WTC11 (cell line): ENCODE measurements at regions not wholly inside any gene's neighbourhood (a gene's known extent, or its start where the extent isn't known, plus 50 kb on each side); places are given as distances from the start of the nearest gene placed in this dataset.

Experiments used
- ATAC-seq: fragments of 200-7000 bp; cut with Tn5 transposase; 2 replicates; pipeline ENCODE4 v1.10.0; 2021; ENCODE audit warnings: mild to moderate bottlenecking, moderate library complexity
- CTCF ChIA-PET: fragments of 300-600 bp; sonication (Branson Sonifier 250); formaldehyde crosslinking; loops from one replicate; lab custom pipeline; 2021; ENCODE audit warnings: antibody characterized with exemption; lab: Charles Lee
- POLR2A ChIA-PET: fragments of 350-600 bp; sonication (Branson Sonifier 250); formaldehyde crosslinking; loops from one replicate; lab custom pipeline; 2021; ENCODE audit warnings: antibody characterized with exemption; lab: Charles Lee
- DNase-seq: peaks from one replicate; pipeline ENCODE4 v3.0.0; 2021; ENCODE audit warnings: low spot score
- H3K27ac Mint-ChIP-seq: 2 replicates; pipeline ENCODE4 v1.8.0; 2021; ENCODE audit warnings: mixed read lengths
- H3K27me3 Mint-ChIP-seq: 2 replicates; pipeline ENCODE4 v1.8.0; 2021; ENCODE audit warnings: low read depth, mild to moderate bottlenecking, moderate library complexity, mixed read lengths
- H3K36me3 Mint-ChIP-seq: 2 replicates; pipeline ENCODE4 v1.8.0; 2021; ENCODE audit warnings: mixed read lengths
- H3K4me1 Mint-ChIP-seq: 2 replicates; pipeline ENCODE4 v1.8.0; 2022; ENCODE audit warnings: mixed read lengths
- H3K4me3 Mint-ChIP-seq: 2 replicates; pipeline ENCODE4 v1.8.0; 2021; ENCODE audit warnings: mild to moderate bottlenecking, moderate library complexity, mixed read lengths
- H3K9me3 Mint-ChIP-seq: 2 replicates; pipeline ENCODE4 v1.8.0; 2021; ENCODE audit warnings: mixed read lengths
- ELF4 ChIP-seq: sonication (generic); formaldehyde crosslinking; IDR thresholded peaks from 2 replicates; pipeline ENCODE4 v1.8.1; 2022; ENCODE audit warnings: low read depth, mild to moderate bottlenecking, moderate library complexity, missing genetic modification reagents
- ETV6 ChIP-seq: sonication (generic); formaldehyde crosslinking; IDR thresholded peaks from 2 replicates; pipeline ENCODE4 v1.8.1; 2022; ENCODE audit warnings: mild to moderate bottlenecking, missing genetic modification reagents
- MXD4 ChIP-seq: fragments of 250-450 bp; sonication (Bioruptor Pico); IDR thresholded peaks from 2 replicates; pipeline ENCODE4 v1.8.0; 2021; ENCODE audit warnings: mild to moderate bottlenecking, moderate library complexity, borderline replicate concordance
- MYBL2 ChIP-seq: sonication (generic); formaldehyde crosslinking; IDR thresholded peaks from 2 replicates; pipeline ENCODE4 v1.8.1; 2023; ENCODE audit warnings: mild to moderate bottlenecking, moderate library complexity, missing genetic modification reagents
- NFATC4 ChIP-seq: fragments of 250-450 bp; sonication (Bioruptor Pico); IDR thresholded peaks from 2 replicates; pipeline ENCODE4 v1.9.0; 2021; ENCODE audit warnings: mild to moderate bottlenecking
- NFE2L1 ChIP-seq: sonication (generic); formaldehyde crosslinking; IDR thresholded peaks from 2 replicates; pipeline ENCODE4 v1.8.1; 2023; ENCODE audit warnings: missing genetic modification reagents
- NR1H2 ChIP-seq: sonication (generic); formaldehyde crosslinking; IDR thresholded peaks from 2 replicates; pipeline ENCODE4 v1.9.0; 2021; ENCODE audit warnings: mild to moderate bottlenecking, moderate library complexity, missing genetic modification reagents
- NR3C1 ChIP-seq: sonication (generic); formaldehyde crosslinking; conservative IDR thresholded peaks from 2 replicates; pipeline ENCODE4 v1.8.1; 2023; ENCODE audit warnings: low read depth, mild to moderate bottlenecking, missing genetic modification reagents
- TP53 ChIP-seq: sonication (generic); formaldehyde crosslinking; IDR thresholded peaks from 2 replicates; pipeline ENCODE4 v1.8.1; 2023; ENCODE audit warnings: mild to moderate bottlenecking, missing genetic modification reagents
- ZNF121 ChIP-seq: sonication (generic); formaldehyde crosslinking; IDR thresholded peaks from 2 replicates; pipeline ENCODE4 v1.8.0; 2023; ENCODE audit warnings: missing genetic modification reagents
- ZNF232 ChIP-seq: sonication (generic); formaldehyde crosslinking; IDR thresholded peaks from 2 replicates; pipeline ENCODE4 v1.8.0; 2022; ENCODE audit warnings: mild to moderate bottlenecking, missing genetic modification reagents
- ZNF416 ChIP-seq: fragments of 250-450 bp; sonication (Bioruptor Pico); IDR thresholded peaks from 2 replicates; pipeline ENCODE4 v1.9.0; 2021; ENCODE audit warnings: mild to moderate bottlenecking, inconsistent platforms
- TF ChIP-seq, protein P1 (sequence below): sonication (generic); formaldehyde crosslinking; IDR thresholded peaks from 2 replicates; pipeline ENCODE4 v1.8.1; 2023; ENCODE audit warnings: mild to moderate bottlenecking, missing genetic modification reagents, moderate library complexity
- TF ChIP-seq, protein P2 (sequence below): sonication (generic); formaldehyde crosslinking; IDR thresholded peaks from 2 replicates; pipeline ENCODE4 v1.8.1; 2023; ENCODE audit warnings: mild to moderate bottlenecking, missing genetic modification reagents, moderate library complexity
- TF ChIP-seq, protein P3 (sequence below): fragments of 250-450 bp; sonication (Bioruptor Pico); IDR thresholded peaks from 2 replicates; pipeline ENCODE4 v1.9.0; 2021; ENCODE audit warnings: mild to moderate bottlenecking
- TF ChIP-seq, protein P4 (sequence below): sonication (generic); formaldehyde crosslinking; IDR thresholded peaks from 2 replicates; pipeline ENCODE4 v1.8.0; 2022; ENCODE audit warnings: mild to moderate bottlenecking, missing genetic modification reagents
- TF ChIP-seq, protein P5 (sequence below): sonication (generic); formaldehyde crosslinking; IDR thresholded peaks from 2 replicates; pipeline ENCODE4 v1.8.1; 2022; ENCODE audit warnings: mild to moderate bottlenecking, missing genetic modification reagents, moderate library complexity, borderline replicate concordance
- TF ChIP-seq, protein P6 (sequence below): sonication (generic); formaldehyde crosslinking; IDR thresholded peaks from 2 replicates; pipeline ENCODE4 v1.8.0; 2022; ENCODE audit warnings: mild to moderate bottlenecking, missing genetic modification reagents

DNA sequence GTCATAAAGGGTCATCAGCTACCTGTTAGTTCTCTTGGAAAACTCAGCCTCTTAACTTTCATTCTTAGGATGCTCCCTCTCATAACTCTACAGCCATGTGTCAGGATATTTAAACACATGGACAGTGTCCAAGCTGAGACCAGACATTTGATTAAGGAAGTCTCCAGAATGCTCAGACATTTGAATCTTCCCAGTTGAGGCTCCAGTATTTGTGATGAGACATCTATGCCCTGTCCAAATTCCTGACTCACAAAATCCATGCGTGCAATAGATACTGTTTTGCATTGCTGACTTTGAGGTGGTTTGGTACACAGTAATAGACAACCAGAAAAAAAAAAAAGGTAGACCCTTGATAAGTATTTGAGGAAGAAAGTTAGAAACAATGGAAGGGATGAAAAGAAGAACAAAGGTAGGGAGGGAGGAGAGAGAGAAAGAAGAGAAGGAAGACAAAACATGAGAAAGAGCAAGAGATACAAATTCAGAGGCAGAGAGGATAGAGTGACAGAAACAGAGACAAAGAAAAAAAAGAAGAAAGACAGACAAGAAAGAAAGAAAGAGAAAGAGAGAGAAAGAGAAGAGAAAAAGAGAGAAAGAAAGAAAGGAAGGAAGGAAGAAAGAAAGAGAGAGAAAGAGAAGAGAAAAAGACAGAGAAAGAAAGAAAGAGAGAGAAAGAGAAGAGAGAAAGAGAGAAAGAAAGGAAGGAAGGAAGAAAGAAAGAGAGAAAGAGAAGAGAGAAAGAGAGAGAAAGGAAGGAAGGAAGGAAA is 275.5 kb upstream of the PRMT6 start (continued):
- TF ChIP-seq, protein P1, sequence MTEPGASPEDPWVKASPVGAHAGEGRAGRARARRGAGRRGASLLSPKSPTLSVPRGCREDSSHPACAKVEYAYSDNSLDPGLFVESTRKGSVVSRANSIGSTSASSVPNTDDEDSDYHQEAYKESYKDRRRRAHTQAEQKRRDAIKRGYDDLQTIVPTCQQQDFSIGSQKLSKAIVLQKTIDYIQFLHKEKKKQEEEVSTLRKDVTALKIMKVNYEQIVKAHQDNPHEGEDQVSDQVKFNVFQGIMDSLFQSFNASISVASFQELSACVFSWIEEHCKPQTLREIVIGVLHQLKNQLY (CRISPR knock-in tag) = no peak
- no peak for TF ChIP-seq NFATC4
- TF ChIP-seq, protein P2, sequence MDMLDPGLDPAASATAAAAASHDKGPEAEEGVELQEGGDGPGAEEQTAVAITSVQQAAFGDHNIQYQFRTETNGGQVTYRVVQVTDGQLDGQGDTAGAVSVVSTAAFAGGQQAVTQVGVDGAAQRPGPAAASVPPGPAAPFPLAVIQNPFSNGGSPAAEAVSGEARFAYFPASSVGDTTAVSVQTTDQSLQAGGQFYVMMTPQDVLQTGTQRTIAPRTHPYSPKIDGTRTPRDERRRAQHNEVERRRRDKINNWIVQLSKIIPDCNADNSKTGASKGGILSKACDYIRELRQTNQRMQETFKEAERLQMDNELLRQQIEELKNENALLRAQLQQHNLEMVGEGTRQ (CRISPR knock-in tag) = no peak
- TF ChIP-seq ETV6 (CRISPR knock-in tag) = no peak

DNA sequence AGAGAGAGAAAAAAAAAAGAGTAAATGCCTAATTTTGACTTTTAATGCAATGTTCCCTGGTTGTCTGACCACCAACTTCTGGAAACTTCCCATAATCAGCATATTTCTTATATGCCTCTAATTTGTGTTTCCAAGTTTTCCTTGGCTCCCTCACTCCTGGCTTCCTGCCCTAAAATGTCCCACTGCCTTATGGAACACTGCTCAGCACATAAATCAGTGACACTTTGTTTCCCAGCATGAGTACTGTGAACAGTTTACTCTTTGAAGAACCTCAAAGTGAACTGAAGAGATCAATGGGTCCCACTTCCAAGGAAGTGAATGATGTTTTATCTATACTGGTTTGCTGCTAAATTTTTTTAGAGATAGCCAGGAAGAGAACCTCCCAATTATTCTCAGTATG is 271.3 kb upstream of the PRMT6 start:
- no peak overlapping the region for H3K27ac Mint-ChIP-seq
- no peak for ATAC-seq
- POLR2A ChIA-PET = no interaction called here

DNA sequence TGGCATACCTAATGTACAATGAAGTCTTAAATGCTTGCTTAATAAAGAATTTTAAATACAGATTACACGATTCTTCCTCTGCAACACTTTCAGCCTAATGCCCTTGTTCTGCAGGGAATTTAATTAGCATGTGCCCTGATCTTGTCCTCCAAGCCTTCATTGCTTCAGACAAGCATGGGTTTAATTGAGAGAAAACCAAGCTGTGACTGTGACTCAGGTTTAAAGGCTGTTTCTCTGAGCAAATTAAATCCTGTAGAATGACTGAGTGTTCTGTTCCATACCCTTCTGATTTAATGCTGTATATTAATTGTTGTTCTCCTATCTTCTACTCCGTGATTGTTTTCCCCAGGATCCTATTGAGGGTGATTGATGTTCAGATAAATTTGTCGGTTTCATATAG is 269.0 kb upstream of the PRMT6 start:
- ChIA-PET CTCF (no interaction called here), POLR2A (no interaction called here)
- Mint-ChIP-seq H3K4me1 (peaks cover 2% of the 10 kb centered on the region; the same call in 1 of the 2 replicates), H3K27me3 (no peaks in the 10 kb centered on the region), H3K9me3 (no peaks in the 10 kb centered on the region), H3K27ac (no peak overlapping the region), H3K4me3 (no peak overlapping the region), H3K36me3 (no peaks in the 10 kb centered on the region)
- no peak for ATAC-seq
- TF ChIP-seq, protein P3, sequence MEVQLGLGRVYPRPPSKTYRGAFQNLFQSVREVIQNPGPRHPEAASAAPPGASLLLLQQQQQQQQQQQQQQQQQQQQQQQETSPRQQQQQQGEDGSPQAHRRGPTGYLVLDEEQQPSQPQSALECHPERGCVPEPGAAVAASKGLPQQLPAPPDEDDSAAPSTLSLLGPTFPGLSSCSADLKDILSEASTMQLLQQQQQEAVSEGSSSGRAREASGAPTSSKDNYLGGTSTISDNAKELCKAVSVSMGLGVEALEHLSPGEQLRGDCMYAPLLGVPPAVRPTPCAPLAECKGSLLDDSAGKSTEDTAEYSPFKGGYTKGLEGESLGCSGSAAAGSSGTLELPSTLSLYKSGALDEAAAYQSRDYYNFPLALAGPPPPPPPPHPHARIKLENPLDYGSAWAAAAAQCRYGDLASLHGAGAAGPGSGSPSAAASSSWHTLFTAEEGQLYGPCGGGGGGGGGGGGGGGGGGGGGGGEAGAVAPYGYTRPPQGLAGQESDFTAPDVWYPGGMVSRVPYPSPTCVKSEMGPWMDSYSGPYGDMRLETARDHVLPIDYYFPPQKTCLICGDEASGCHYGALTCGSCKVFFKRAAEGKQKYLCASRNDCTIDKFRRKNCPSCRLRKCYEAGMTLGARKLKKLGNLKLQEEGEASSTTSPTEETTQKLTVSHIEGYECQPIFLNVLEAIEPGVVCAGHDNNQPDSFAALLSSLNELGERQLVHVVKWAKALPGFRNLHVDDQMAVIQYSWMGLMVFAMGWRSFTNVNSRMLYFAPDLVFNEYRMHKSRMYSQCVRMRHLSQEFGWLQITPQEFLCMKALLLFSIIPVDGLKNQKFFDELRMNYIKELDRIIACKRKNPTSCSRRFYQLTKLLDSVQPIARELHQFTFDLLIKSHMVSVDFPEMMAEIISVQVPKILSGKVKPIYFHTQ (CRISPR knock-in tag) = no peak
- TF ChIP-seq ZNF121 (CRISPR knock-in tag) (no peak), MXD4 (CRISPR knock-in tag) (no peak), NR1H2 (no peak), ELF4 (no peak), NFE2L1 (CRISPR knock-in tag) (no peak), ZNF416 (no peak), ETV6 (CRISPR knock-in tag) (no peak), TP53 (CRISPR knock-in tag) (no peak), ZNF232 (CRISPR knock-in tag) (no peak), NR3C1 (CRISPR knock-in tag) (no peak)
- TF ChIP-seq, protein P4, sequence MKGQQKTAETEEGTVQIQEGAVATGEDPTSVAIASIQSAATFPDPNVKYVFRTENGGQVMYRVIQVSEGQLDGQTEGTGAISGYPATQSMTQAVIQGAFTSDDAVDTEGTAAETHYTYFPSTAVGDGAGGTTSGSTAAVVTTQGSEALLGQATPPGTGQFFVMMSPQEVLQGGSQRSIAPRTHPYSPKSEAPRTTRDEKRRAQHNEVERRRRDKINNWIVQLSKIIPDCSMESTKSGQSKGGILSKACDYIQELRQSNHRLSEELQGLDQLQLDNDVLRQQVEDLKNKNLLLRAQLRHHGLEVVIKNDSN (CRISPR knock-in tag) = no peak
- TF ChIP-seq, protein P5, sequence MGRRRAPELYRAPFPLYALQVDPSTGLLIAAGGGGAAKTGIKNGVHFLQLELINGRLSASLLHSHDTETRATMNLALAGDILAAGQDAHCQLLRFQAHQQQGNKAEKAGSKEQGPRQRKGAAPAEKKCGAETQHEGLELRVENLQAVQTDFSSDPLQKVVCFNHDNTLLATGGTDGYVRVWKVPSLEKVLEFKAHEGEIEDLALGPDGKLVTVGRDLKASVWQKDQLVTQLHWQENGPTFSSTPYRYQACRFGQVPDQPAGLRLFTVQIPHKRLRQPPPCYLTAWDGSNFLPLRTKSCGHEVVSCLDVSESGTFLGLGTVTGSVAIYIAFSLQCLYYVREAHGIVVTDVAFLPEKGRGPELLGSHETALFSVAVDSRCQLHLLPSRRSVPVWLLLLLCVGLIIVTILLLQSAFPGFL (CRISPR knock-in tag) = no peak
- no peak for DNase-seq

More for the DNA sequence above, 271.3 kb upstream of the PRMT6 start:
- no peak overlapping the region for H3K4me3 Mint-ChIP-seq
- TF ChIP-seq MYBL2 (CRISPR knock-in tag) = no peak
- TF ChIP-seq, protein P6, sequence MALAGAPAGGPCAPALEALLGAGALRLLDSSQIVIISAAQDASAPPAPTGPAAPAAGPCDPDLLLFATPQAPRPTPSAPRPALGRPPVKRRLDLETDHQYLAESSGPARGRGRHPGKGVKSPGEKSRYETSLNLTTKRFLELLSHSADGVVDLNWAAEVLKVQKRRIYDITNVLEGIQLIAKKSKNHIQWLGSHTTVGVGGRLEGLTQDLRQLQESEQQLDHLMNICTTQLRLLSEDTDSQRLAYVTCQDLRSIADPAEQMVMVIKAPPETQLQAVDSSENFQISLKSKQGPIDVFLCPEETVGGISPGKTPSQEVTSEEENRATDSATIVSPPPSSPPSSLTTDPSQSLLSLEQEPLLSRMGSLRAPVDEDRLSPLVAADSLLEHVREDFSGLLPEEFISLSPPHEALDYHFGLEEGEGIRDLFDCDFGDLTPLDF (CRISPR knock-in tag) = no peak
- no peak for TF ChIP-seq TP53 (CRISPR knock-in tag)
- H3K9me3 Mint-ChIP-seq = no peaks in the 10 kb centered on the region
- H3K36me3 Mint-ChIP-seq = no peaks in the 10 kb centered on the region
- H3K4me1 Mint-ChIP-seq = peaks cover 2% of the 10 kb centered on the region; the same call in 1 of the 2 replicates
- CTCF ChIA-PET = no interaction called here
- no peak for DNase-seq
- H3K27me3 Mint-ChIP-seq = no peaks in the 10 kb centered on the region
